VCaP (cell line): ENCODE measurements at regions not wholly inside any gene's neighbourhood (a gene's known extent, or its start where the extent isn't known, plus 50 kb on each side); places are given as distances from the start of the nearest gene placed in this dataset.
"Not testable (repeated sequence)": the region's sequence is repeated elsewhere in the genome, so short reads cannot be mapped to it uniquely, and the experiment has no call there.

Source experiments
- H3K27ac ChIP-seq: fragments of 450-650 bp; 2 replicates; pipeline ENCODE4 v1.5.1; 2017
- CTCF ChIP-seq: fragments of 450-650 bp; conservative IDR thresholded peaks from 2 replicates; pipeline ENCODE4 v1.5.1; 2017; ENCODE audit warnings: mild to moderate bottlenecking, moderate library complexity

DNA sequence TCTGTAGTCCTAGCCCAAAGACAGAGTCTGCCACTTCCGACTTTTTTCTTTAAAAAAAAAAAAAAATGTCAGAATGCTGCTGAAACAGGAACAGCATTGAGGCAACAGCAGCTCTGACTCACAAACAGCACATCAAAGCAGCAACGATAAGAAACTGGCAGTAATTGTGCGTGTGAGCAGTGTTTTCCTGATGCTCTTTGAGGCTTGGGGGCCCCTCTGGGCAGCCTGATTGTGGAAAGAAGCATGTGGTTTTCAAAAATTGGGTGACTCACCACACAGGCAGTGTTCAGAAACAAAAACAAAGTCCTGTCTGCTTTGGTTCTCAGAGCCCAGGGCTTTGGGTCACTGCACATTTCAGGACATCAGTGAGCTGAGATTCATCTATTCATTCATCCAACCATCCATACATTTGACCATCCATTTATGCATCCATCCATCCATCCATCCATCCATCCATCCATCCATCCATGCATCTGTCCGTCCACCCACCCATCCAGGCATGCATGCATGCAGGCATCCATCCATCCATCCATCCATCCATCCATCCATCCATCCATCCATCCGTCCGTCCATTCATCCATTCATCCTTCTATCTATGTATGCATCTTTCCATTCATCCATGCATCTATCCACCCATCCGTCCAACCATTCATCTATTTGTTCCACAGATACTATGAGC is 308.4 kb downstream of the RPLP1 start:
- no peak overlapping the region for H3K27ac ChIP-seq
- TF ChIP-seq CTCF: no peak

- TF ChIP-seq CTCF: peak; percentile 28; the same call in 1 of the 2 replicates
- H3K27ac ChIP-seq: no peak overlapping the region
Measured at GRCh38 chr15:69762373-69763148, 309.9 kb downstream of the RPLP1 start.

GRCh38 chr15:69763831-69764230 is 311.2 kb downstream of the RPLP1 start:
- no peak overlapping the region for H3K27ac ChIP-seq
- no peak for TF ChIP-seq CTCF

- H3K27ac ChIP-seq: no peak overlapping the region
- TF ChIP-seq CTCF: no peak
Measured at GRCh38 chr15:69766156-69766555, 313.5 kb downstream of the RPLP1 start.

DNA sequence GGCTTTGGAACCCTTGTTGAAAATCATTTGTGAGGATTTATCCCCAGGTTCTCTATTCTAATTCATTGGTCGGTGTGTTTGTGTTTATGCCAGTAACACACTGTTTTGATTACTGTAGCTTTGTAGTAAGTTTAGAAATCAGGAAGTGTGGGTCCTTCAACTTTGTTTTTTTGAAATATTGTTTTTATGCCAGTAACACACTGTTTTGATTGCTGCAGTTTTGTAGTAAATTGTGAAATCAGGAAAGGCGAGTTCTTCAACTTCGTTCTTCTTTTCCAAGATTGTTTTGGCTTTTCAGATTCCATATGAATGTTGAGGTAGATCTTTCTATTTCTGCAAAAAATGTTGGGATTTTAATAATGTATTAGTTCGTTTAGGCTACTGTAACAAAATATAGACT is 314.6 kb downstream of the RPLP1 start:
- no peak for TF ChIP-seq CTCF
- no peak overlapping the region for H3K27ac ChIP-seq

GRCh38 chr15:69769336-69769735 is 316.7 kb downstream of the RPLP1 start:
- not testable (repeated sequence) for H3K27ac ChIP-seq

DNA sequence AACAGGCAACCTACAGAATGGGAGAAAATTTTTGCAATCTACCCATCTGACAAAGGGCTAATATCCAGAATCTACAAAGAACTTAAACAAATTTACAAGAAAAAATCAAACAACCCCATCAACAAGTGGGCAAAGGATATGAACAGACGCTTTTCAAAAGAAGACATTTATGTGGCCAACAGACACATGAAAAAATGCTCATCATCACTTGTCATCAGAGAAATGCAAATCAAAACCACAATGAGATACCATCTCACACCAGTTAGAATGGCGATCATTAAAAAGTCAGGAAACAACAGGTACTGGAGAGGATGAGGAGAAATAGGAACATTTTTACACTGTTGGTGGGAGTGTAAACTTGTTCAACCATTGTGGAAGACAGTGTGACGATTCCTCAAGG is 321.6 kb downstream of the RPLP1 start:
- not testable (repeated sequence) for H3K27ac ChIP-seq

DNA sequence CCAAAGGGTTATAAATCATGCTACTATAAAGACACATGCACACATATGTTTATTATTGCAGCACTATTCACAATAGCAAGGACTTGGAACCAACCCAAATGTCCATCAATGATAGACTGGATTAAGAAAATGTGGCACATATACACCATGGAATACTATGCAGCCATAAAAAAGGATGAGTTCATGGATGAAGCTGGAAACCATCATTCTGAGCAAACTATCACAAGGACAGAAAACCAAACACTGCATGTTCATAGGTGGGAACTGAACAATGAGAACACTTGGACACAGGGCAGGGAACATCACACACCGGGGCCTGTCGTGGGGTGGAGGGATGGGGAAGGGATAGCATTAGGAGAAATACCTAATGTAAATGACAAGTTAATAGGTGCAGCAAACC is 322.1 kb downstream of the RPLP1 start:
- H3K27ac ChIP-seq: not testable (repeated sequence)

DNA sequence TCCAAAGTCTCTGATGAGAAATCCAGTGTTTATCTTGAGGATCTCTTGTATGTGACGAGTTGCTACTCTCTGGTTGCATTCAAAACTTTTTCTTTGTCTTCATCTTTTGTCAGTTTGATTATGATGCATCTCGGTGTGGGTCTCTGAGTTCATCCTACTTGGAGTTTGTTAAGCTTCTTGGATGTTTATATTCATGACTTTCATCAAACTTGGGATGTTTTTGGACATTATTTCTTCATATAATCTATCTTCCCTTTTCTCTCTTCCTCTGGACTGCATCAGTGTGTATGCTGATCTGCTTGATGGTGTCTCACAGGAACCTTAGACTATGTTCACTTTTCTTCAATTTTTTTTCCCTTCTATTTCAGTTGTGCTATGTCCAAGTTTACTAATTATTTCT is 320.4 kb downstream of the TLE3 start:
- no peak overlapping the region for H3K27ac ChIP-seq
- no peak for TF ChIP-seq CTCF
